H1 (cell line): ENCODE measurements at regions not wholly inside any gene's neighbourhood (a gene's known extent, or its start where the extent isn't known, plus 50 kb on each side); places are given as distances from the start of the nearest gene placed in this dataset.

Experiments
- CEBPB ChIP-seq: IDR thresholded peaks from 2 replicates; pipeline ENCODE4 v1.6.1; 2012; ENCODE audit warnings: low read depth, low read length
- CHD2 ChIP-seq: IDR thresholded peaks from 2 replicates; pipeline ENCODE4 v1.6.1; 2012; ENCODE audit warnings: low read length, improper control_type of control experiment
- CTCF ChIP-seq, 3 experiments: IDR thresholded peaks; 1 replicate in 2 of 3; 2 replicates in 1 of 3; pipeline versions ENCODE4 v1.5.1 to v1.6.1; 2011; ENCODE audit warnings: low read length in 3 of 3, mild to moderate bottlenecking in 3 of 3, inconsistent platforms in 2 of 3, low read depth in 1 of 3, moderate library complexity in 1 of 3; ENCODE audit not compliant: insufficient read depth in 1 of 3; ENCODE audit errors: control extremely low read depth in 1 of 3
- GABPA ChIP-seq: IDR thresholded peaks from 2 replicates; pipeline ENCODE4 v1.6.1; 2011; ENCODE audit warnings: mild to moderate bottlenecking, low read length, moderate library complexity, borderline replicate concordance; ENCODE audit not compliant: insufficient read depth
- MAX ChIP-seq: IDR thresholded peaks from 2 replicates; pipeline ENCODE4 v1.6.1; 2012; ENCODE audit warnings: inconsistent platforms
- NRF1 ChIP-seq: IDR thresholded peaks from 2 replicates; pipeline ENCODE4 v1.6.1; 2011; ENCODE audit warnings: mild to moderate bottlenecking, low read depth, low read length, improper control_type of control experiment
- POLR2A ChIP-seq, 2 experiments: IDR thresholded peaks; 1 replicate in 1 of 2; 2 replicates in 1 of 2; pipeline ENCODE4 v1.6.1; 2011; ENCODE audit warnings: low read depth in 2 of 2, low read length in 2 of 2, mild to moderate bottlenecking in 2 of 2; ENCODE audit errors: control extremely low read depth in 1 of 2
- POLR2AphosphoS5 ChIP-seq: IDR thresholded peaks from 2 replicates; pipeline ENCODE4 v1.6.1; 2011; ENCODE audit warnings: low read depth, low read length
- RAD21 ChIP-seq, 2 experiments: IDR thresholded peaks in 1 of 2; conservative IDR thresholded peaks in 1 of 2; 2 replicates each; pipeline ENCODE4 v1.6.1; 2011; ENCODE audit warnings: low read depth in 2 of 2, low read length in 2 of 2, improper control_type of control experiment in 1 of 2, inconsistent platforms in 1 of 2, mild to moderate bottlenecking in 1 of 2, moderate library complexity in 1 of 2
- SP4 ChIP-seq: IDR thresholded peaks from 2 replicates; pipeline ENCODE4 v1.6.1; 2012; ENCODE audit warnings: low read length, inconsistent platforms
- TAF1 ChIP-seq: IDR thresholded peaks from 2 replicates; pipeline ENCODE4 v1.6.1; 2011; ENCODE audit warnings: mild to moderate bottlenecking, low read depth, low read length
- TCF12 ChIP-seq: IDR thresholded peaks from 2 replicates; pipeline ENCODE4 v1.6.1; 2011; ENCODE audit warnings: low read depth, mild to moderate bottlenecking, low read length

- TF ChIP-seq POLR2AphosphoS5 = no peak
- TF ChIP-seq CTCF (IDR thresholded peaks at IDR 0.05; ENCODE audit: control extremely low read depth in 1 of 3, insufficient read depth in 1 of 3, low read depth in 1 of 3, low read length in 3 of 3) = no peak
- TF ChIP-seq TAF1 = no peak
- no peak for TF ChIP-seq RAD21 (IDR thresholded peaks at IDR 0.05 in 1 of 2, conservative IDR thresholded peaks at IDR 0.05 in 1 of 2; ENCODE audit: low read depth in 2 of 2, low read length in 2 of 2)
- TF ChIP-seq GABPA = no peak
- TF ChIP-seq POLR2A (IDR thresholded peaks at IDR 0.05; ENCODE audit: control extremely low read depth in 1 of 2, low read depth in 2 of 2, low read length in 2 of 2) = no peak
- TF ChIP-seq NRF1 = no peak
- no peak for TF ChIP-seq SP4
- no peak for TF ChIP-seq CEBPB
- no peak for TF ChIP-seq TCF12
- TF ChIP-seq CHD2 = no peak
- TF ChIP-seq MAX = no peak
Observed at GRCh38 chrX:133474574-133474973, 59.3 kb upstream of the GPC4 start.
